Occipital lobe (tissue), 1 donor: ENCODE measurements at regions not wholly inside any gene's neighbourhood (a gene's known extent, or its start where the extent isn't known, plus 50 kb on each side); places are given as distances from the start of the nearest gene placed in this dataset.

Source experiments
- DNase-seq: peaks from one replicate; lab custom pipeline; 2025; lab: John Stamatoyannopoulos, UW

DNA sequence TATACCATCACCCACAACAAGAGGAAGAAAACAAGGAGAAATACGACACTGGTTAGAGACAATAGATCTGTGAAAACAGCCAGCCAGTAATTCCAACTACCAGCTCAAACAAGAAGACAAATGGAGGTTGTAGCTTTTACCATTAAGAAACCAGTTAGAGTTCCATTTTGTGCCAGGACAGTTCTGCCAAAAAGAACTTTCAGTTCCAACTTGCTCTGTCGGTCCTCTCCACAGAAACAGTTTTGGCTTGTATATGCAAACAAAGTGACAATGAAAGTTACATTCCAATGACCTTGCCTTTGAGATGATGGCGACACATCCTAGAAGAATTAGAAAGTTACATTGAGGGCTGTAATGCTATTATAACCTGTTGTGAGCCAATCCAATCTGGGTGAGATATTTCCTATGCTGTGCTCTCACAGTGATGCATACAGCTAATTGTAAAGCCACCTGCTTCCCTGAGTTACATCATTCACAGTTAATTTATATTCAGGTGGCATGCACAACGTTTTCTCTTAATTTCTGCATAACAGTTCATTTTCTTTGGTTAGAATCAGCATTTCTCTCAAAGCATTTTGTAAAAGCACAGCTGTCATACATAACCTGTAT, 1378.4 kb upstream of the PIK3C3 start:
- no peak for DNase-seq

GRCh38 chr18:40570615-40571014, 1384.4 kb upstream of the PIK3C3 start:
- no peak for DNase-seq

DNA sequence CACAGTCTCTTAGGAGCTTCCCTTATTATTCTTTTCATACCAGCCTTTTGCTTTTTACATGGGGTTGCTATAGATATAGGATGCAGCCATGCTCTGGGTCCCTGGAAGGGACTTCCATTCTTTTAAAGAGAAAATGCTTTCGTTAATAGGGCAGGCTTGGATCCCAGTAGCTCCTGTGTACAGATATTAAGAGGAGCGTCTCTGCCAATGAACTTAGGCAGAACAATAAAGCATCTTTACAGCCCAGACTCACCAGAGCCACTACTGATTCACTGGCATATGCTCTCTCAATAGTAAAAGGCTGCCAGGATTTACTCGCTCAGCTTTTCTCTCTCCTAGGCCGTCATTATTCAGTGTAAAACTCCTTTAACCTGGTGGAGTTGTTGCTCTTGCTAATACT, 1385.4 kb upstream of the PIK3C3 start:
- DNase-seq: no peak

- DNase-seq: no peak
Observed at GRCh38 chr18:40566510-40566844, 1388.6 kb upstream of the PIK3C3 start.

- no peak for DNase-seq
Observed at GRCh38 chr18:40565805-40566509, 1389.1 kb upstream of the PIK3C3 start.

DNA sequence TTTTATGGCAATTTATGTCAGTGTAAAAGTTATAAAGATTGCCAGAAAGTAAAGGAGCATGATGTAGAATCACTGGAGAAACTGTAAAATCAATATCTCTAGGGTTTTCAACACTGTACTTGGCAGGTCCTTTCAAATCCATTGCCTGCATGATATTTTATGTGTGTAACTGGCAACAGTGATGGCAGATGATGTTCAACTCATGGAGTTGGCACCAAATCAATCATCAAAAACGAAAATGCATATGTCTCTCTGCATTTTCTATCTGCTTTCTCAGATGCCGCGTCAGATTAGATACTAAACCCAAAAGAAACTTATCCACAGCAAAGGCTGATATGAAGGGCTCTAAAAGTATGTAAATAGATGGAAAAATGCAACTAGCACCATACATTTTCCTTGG, 1395.5 kb upstream of the PIK3C3 start:
- DNase-seq: no peak

DNA sequence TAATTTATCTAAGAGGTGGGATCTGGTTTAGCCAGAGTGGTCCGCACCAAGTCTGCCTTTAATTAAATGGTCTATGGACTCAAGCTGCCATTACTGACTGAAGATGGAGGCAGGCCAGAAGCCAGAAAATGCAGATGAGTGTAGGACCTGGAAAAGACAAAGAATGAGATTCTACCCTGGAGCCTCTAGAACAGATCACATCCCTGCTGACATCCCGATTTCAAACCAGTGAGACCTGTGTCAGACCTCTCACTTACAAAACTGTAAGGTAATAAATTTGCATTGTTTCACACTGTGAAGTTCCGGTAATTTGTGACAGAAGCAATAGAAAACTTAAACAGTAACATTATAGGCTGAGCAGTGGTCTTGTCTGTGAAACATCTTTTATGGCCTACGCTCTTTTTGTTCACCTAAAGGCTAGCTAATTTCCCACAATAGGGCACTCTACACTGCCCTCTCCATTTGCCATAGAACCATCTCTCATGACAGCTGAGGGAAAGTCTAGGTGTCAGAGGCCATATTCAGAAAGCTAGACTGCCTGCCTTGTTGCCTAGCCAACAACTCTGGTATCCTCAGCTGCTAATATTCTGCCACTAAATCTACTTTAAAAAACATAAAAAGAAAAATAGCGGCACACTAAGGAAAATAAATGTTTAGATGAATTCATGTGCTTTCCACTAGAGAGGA, 1396.2 kb upstream of the PIK3C3 start:
- no peak for DNase-seq

GRCh38 chr18:40555914-40556313, 1399.1 kb upstream of the PIK3C3 start:
- no peak for DNase-seq

GRCh38 chr18:40553029-40553428, 1402.0 kb upstream of the PIK3C3 start:
- no peak for DNase-seq

GRCh38 chr18:40546875-40547274, 1408.2 kb upstream of the PIK3C3 start:
- DNase-seq: no peak

GRCh38 chr18:40534723-40535122, 1420.3 kb upstream of the PIK3C3 start:
- no peak for DNase-seq

GRCh38 chr18:40532046-40532445, 1423.0 kb upstream of the PIK3C3 start:
- DNase-seq: no peak

- no peak for DNase-seq
Observed at GRCh38 chr18:40531051-40531450, 1424.0 kb upstream of the PIK3C3 start.

DNA sequence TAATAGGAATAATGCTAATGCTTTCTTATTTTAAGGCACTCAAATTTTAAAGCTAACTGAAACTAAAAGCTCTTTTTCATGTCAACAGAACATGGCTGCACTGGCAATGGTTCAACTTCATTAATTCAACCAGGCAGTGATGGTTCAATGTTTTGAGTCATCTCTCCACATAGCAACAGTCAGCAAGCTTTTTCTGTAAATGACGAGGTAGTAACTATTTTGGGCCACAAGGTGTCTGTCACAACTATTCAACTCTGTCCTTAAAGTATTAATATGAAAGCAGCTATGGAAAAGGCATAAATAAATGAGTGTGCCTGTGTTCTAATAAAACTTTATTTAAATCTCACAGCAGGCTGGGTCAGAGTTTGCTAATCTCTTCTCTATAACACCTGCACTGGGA, 1425.6 kb upstream of the PIK3C3 start:
- no peak for DNase-seq

GRCh38 chr18:40524881-40525280, 1430.2 kb upstream of the PIK3C3 start:
- DNase-seq: no peak

DNA sequence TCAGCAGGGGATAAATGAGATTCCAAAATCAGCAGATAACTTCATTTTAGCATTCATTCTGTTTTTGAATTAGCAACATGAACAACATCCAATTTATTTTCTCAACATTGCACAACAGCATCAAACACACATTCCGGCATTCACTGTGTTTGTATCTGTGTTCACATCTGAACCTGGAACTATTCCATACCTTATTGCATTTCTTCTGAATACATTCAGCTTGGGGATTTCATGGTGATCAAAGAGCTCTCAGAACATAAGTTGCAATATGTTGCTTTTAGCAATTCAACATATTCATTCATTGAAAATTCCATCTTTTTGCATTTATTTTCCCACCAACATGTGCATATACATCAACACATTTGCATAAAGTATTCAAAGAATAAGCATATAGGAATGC, 1431.7 kb upstream of the PIK3C3 start:
- DNase-seq: no peak

- DNase-seq: no peak
Observed at GRCh38 chr18:40501026-40501425, 1454.0 kb upstream of the PIK3C3 start.

DNA sequence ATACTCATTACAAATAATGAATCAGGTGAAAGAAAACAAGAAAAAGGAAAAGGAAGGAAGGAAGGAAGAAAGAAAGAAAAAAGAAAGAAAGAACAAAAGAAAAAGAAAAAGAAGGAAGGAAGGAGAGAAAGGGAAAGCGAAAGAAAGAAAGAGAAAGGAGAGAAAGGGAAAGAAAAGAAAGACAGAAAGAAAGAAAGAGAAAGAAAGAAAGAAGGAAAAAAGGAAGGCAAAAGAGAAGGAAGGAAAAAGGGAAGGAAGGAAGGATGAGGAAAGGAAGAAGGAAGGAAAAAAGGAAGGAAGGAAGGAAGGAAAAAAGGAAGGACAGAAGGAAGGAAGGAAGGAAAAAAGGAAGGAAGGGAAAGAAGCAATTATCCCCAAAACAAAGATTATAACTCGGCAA, 1460.4 kb upstream of the PIK3C3 start:
- DNase-seq: no peak

- DNase-seq: no peak
Observed at GRCh38 chr18:40493316-40493715, 1461.7 kb upstream of the PIK3C3 start.

GRCh38 chr18:40489301-40489700, 1465.7 kb upstream of the PIK3C3 start:
- DNase-seq: no peak

DNA sequence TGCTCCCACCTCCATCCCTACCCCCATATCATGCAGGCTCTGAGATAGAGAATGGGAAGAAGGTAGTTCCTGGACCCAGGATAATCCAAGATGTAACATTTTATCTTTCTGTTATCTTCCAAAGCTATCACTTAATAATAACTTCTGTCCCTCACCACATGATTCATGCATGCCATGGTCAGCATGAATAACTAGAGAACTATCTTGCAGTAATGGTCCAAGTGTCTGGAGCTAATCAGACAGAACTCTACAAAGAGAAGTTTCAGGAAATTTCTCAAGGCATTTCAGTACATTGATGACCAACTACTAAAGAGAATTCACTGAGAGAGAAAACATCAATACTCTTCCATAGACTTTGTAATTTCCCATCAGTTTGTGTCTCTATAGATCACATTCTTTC, 1469.7 kb upstream of the PIK3C3 start:
- DNase-seq: no peak

- DNase-seq: no peak
Observed at GRCh38 chr18:40473221-40474029, 1481.6 kb upstream of the PIK3C3 start.
